Ovary (tissue), 3 donors: ENCODE measurements at regions not wholly inside any gene's neighbourhood (a gene's known extent, or its start where the extent isn't known, plus 50 kb on each side); places are given as distances from the start of the nearest gene placed in this dataset.

ENCODE experiments used
- POLR2A ChIP-seq: fragments of 450-650 bp; IDR thresholded peaks from one replicate; pipeline ENCODE4 v1.6.1; 2017; ENCODE audit warnings: antibody characterized with exemption, mild to moderate bottlenecking, moderate library complexity
- TF ChIP-seq, protein P1 (sequence below), 3 donors: fragments of 450-650 bp in 2 of 3; fragments of 200-600 bp in 1 of 3; IDR thresholded peaks; one replicate each; pipeline versions ENCODE4 v1.5.1 to v1.8.0; 2016 to 2022; ENCODE audit warnings: antibody characterized with exemption in 3 of 3, mild to moderate bottlenecking in 1 of 3
- donor health status: DM: no; HTN: no; CAD: no.

DNA sequence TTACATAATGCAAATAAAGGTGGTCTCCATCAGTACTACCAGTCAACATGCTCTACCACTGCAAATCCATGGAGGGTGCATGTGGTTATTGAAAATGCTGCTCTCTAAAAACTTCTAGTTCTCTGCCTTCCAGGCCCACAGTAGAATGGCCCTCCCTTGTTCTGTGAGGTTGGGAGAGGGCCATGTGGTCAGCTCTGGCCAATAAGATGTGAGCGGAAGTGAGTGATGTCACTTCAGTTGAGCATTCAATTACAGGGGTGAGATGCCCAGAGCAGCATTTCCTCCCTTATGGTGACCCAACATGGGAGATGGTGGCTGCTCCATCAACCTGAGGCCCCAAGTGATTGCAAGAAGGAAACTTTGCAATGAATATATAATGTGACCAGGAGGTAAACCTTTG lies 148.8 kb downstream of the CPEB2 start:
- TF ChIP-seq, protein P1, sequence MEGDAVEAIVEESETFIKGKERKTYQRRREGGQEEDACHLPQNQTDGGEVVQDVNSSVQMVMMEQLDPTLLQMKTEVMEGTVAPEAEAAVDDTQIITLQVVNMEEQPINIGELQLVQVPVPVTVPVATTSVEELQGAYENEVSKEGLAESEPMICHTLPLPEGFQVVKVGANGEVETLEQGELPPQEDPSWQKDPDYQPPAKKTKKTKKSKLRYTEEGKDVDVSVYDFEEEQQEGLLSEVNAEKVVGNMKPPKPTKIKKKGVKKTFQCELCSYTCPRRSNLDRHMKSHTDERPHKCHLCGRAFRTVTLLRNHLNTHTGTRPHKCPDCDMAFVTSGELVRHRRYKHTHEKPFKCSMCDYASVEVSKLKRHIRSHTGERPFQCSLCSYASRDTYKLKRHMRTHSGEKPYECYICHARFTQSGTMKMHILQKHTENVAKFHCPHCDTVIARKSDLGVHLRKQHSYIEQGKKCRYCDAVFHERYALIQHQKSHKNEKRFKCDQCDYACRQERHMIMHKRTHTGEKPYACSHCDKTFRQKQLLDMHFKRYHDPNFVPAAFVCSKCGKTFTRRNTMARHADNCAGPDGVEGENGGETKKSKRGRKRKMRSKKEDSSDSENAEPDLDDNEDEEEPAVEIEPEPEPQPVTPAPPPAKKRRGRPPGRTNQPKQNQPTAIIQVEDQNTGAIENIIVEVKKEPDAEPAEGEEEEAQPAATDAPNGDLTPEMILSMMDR (IDR thresholded peaks at IDR 0.05), result no peak
- no peak for TF ChIP-seq POLR2A
